ENCODE measurements at regions not wholly inside any gene's neighbourhood (a gene's known extent, or its start where the extent isn't known, plus 50 kb on each side); places are given as distances from the start of the nearest gene placed in this dataset.

DNA sequence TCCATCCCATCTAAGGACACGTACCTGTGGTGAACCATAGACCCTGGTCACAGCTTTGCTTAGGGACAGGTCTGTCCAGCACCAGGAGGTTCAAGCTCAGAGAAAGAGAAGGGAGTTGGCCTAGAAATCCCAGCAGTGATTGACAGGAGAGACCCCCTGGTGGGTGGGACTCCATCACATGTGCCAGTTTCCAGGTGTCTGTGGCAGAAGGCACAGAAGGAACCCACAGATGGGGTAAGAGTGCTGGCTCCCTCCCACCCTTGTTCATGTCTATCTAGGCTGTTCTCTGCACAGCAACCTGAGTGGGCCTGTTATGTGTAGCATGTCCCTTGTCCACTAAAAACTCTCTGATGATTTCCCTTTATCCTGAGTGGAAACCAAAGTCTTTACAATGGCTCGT lies 54.0 kb upstream of the GRB10 start:
- peak overlapping the region; percentile 73 to 85; a peak in 5 of 6 replicates for H3K27ac ChIP-seq
- POLR2A ChIA-PET, result no interaction called here
- FAIRE-seq (no peak), DNase-seq (ENCODE audit: low read depth in 1 of 2, low spot score in 1 of 2) (no peak), ATAC-seq (no peak)
- CTCF ChIA-PET, result interaction anchor here (1.0 to 2.6 kb wide), 3 partner anchors 9 to 231 kb away, joined by 3 to 7 read pairs (median 3); no protein-coding TSS in a partner anchor
- peaks cover 66% of the 10 kb centered on the region for H3K4me1 ChIP-seq
- no peak overlapping the region for H3K4me2 ChIP-seq
- no peak overlapping the region for H3K4me3 ChIP-seq
- WGBS (ENCODE audit: missing lambda C conversion rate), result 89% methylated on average over 2 of the region's 2 CpGs
- no peak for TF ChIP-seq RCOR1 (IDR thresholded peaks at IDR 0.05; ENCODE audit: low read depth, low read length)
- TF ChIP-seq RFX5 (IDR thresholded peaks at IDR 0.05), result no peak
- TF ChIP-seq, protein P1, sequence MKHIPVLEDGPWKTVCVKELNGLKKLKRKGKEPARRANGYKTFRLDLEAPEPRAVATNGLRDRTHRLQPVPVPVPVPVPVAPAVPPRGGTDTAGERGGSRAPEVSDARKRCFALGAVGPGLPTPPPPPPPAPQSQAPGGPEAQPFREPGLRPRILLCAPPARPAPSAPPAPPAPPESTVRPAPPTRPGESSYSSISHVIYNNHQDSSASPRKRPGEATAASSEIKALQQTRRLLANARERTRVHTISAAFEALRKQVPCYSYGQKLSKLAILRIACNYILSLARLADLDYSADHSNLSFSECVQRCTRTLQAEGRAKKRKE (CRISPR knock-in tag; IDR thresholded peaks at IDR 0.05; ENCODE audit: low read depth), result no peak
- no peak for TF ChIP-seq EHMT2 (IDR thresholded peaks at IDR 0.05; ENCODE audit: low read depth)
- no peak for TF ChIP-seq EP300 (IDR thresholded peaks at IDR 0.05)
- no peak for TF ChIP-seq TP53 (CRISPR knock-in tag; IDR thresholded peaks at IDR 0.05)
- TF ChIP-seq HOXB13 (CRISPR knock-in tag; IDR thresholded peaks at IDR 0.05; ENCODE audit: low read depth), result no peak
- TF ChIP-seq, protein P2, sequence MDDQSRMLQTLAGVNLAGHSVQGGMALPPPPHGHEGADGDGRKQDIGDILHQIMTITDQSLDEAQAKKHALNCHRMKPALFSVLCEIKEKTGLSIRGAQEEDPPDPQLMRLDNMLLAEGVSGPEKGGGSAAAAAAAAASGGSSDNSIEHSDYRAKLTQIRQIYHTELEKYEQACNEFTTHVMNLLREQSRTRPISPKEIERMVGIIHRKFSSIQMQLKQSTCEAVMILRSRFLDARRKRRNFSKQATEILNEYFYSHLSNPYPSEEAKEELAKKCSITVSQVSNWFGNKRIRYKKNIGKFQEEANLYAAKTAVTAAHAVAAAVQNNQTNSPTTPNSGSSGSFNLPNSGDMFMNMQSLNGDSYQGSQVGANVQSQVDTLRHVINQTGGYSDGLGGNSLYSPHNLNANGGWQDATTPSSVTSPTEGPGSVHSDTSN (IDR thresholded peaks at IDR 0.05), result no peak
- TF ChIP-seq JUNB (IDR thresholded peaks at IDR 0.05), result no peak
- no peak for TF ChIP-seq FOSL2 (IDR thresholded peaks at IDR 0.05)
- TF ChIP-seq FOSL2 (CRISPR knock-in tag; IDR thresholded peaks at IDR 0.05), result no peak
- no peak for TF ChIP-seq MYC (IDR thresholded peaks at IDR 0.05; ENCODE audit: borderline replicate concordance, low read length)
- TF ChIP-seq, protein P3, sequence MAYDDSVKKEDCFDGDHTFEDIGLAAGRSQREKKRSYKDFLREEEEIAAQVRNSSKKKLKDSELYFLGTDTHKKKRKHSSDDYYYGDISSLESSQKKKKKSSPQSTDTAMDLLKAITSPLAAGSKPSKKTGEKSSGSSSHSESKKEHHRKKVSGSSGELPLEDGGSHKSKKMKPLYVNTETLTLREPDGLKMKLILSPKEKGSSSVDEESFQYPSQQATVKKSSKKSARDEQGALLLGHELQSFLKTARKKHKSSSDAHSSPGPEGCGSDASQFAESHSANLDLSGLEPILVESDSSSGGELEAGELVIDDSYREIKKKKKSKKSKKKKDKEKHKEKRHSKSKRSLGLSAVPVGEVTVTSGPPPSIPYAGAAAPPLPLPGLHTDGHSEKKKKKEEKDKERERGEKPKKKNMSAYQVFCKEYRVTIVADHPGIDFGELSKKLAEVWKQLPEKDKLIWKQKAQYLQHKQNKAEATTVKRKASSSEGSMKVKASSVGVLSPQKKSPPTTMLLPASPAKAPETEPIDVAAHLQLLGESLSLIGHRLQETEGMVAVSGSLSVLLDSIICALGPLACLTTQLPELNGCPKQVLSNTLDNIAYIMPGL (CRISPR knock-in tag; IDR thresholded peaks at IDR 0.05; ENCODE audit: borderline replicate concordance), result no peak
- no peak for TF ChIP-seq ZSCAN20 (CRISPR knock-in tag; IDR thresholded peaks at IDR 0.05)
- TF ChIP-seq, protein P4, sequence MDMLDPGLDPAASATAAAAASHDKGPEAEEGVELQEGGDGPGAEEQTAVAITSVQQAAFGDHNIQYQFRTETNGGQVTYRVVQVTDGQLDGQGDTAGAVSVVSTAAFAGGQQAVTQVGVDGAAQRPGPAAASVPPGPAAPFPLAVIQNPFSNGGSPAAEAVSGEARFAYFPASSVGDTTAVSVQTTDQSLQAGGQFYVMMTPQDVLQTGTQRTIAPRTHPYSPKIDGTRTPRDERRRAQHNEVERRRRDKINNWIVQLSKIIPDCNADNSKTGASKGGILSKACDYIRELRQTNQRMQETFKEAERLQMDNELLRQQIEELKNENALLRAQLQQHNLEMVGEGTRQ (IDR thresholded peaks at IDR 0.05), result no peak
- TF ChIP-seq CEBPB (IDR thresholded peaks at IDR 0.05), result no peak
- no peaks in the 10 kb centered on the region for H3K9me3 ChIP-seq

DNA sequence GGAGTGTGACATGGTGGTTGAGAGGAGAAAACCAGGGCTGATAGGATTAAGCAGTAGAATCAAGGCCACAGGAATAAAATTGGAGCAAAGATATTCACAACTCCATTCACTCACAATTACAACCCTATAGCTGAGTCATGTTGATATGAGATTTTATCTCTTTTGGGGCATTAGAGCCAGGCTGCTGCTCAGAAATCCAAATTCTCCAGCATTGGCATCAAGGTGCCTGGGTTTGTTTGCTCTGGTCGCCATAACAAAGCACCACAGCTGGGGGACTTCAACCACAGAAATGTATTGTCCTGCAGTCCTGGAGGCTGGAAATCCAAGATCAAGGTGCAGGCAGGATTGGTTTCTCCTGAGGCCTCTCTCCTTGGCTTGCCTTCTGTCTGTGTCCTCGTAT lies 52.5 kb upstream of the GRB10 start:
- Histone ChIP-seq H3K4me1 (peaks cover 66% of the 10 kb centered on the region), H3K27ac (peak overlapping the region; percentile 19 to 85; a peak in 4 of 6 replicates)
- FAIRE-seq, result no peak

DNA sequence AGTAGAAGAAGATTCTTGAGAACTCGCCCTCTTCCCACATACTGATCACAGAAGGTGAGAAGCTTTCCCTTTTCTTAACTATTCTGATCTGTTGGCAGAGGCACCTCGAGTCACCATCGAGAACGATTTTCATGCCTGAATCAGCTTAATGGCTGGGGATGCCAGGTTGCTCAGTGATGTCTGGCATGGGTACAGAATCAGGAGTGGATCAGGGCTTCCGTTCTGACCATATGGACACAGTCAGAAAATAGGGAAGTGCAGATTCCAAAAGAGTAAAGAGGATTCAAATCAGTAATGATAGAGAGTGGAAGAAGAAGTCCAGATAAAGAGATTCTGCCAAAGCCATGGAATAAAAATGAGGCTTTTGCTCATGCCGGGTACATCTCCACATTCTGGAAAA lies 52.0 kb upstream of the GRB10 start:
- ChIA-PET CTCF (interaction anchor here (1.1 to 1.5 kb wide), 4 partner anchors 9 to 306 kb away, joined by 3 to 5 read pairs (median 3); no protein-coding TSS in a partner anchor), POLR2A (no interaction called here)
- WGBS (ENCODE audit: missing lambda C conversion rate), result 88% methylated on average over 6 of the region's 6 CpGs
- TF ChIP-seq, protein P5, sequence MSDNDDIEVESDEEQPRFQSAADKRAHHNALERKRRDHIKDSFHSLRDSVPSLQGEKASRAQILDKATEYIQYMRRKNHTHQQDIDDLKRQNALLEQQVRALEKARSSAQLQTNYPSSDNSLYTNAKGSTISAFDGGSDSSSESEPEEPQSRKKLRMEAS (IDR thresholded peaks at IDR 0.05), result no peak
- TF ChIP-seq JUNB (IDR thresholded peaks at IDR 0.05) (no peak), MAFK (IDR thresholded peaks at IDR 0.05; ENCODE audit: partially characterized antibody) (no peak), HOXB13 (CRISPR knock-in tag; IDR thresholded peaks at IDR 0.05; ENCODE audit: low read depth) (no peak), KDM5A (IDR thresholded peaks at IDR 0.05) (no peak), FOXS1 (CRISPR knock-in tag; IDR thresholded peaks at IDR 0.05) (no peak), ZFP36 (IDR thresholded peaks at IDR 0.05; ENCODE audit: borderline replicate concordance, partially characterized antibody) (no peak), BHLHE40 (IDR thresholded peaks at IDR 0.05; ENCODE audit: low read depth, low read length) (no peak), HEYL (CRISPR knock-in tag; IDR thresholded peaks at IDR 0.05) (no peak), CBX8 (IDR thresholded peaks at IDR 0.05) (no peak), RNF2 (IDR thresholded peaks at IDR 0.05; ENCODE audit: borderline replicate concordance, low read depth) (no peak), CEBPB (IDR thresholded peaks at IDR 0.05) (no peak), FOSL2 (IDR thresholded peaks at IDR 0.05) (no peak), FOSL2 (CRISPR knock-in tag; IDR thresholded peaks at IDR 0.05) (no peak), NR3C1 (IDR thresholded peaks at IDR 0.05) (no peak)
- TF ChIP-seq, protein P6, sequence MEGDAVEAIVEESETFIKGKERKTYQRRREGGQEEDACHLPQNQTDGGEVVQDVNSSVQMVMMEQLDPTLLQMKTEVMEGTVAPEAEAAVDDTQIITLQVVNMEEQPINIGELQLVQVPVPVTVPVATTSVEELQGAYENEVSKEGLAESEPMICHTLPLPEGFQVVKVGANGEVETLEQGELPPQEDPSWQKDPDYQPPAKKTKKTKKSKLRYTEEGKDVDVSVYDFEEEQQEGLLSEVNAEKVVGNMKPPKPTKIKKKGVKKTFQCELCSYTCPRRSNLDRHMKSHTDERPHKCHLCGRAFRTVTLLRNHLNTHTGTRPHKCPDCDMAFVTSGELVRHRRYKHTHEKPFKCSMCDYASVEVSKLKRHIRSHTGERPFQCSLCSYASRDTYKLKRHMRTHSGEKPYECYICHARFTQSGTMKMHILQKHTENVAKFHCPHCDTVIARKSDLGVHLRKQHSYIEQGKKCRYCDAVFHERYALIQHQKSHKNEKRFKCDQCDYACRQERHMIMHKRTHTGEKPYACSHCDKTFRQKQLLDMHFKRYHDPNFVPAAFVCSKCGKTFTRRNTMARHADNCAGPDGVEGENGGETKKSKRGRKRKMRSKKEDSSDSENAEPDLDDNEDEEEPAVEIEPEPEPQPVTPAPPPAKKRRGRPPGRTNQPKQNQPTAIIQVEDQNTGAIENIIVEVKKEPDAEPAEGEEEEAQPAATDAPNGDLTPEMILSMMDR (IDR thresholded peaks at IDR 0.05), result no peak
- TF ChIP-seq, protein P1 (CRISPR knock-in tag; IDR thresholded peaks at IDR 0.05; ENCODE audit: low read depth), result no peak

More for the DNA sequence above, 52.5 kb upstream of the GRB10 start:
- DNase-seq (ENCODE audit: low read depth in 1 of 2, low spot score in 1 of 2) (peak in 1 of 2 experiments; percentile 52), ATAC-seq (no peak; a peak in 1 of 6 replicates)
- TF ChIP-seq FOSB (CRISPR knock-in tag; IDR thresholded peaks at IDR 0.05) (no peak), GATA3 (IDR thresholded peaks at IDR 0.05; ENCODE audit: borderline replicate concordance) (peak; percentile 48; the same call in 1 of the 2 replicates)
- WGBS (ENCODE audit: missing lambda C conversion rate), result 84% methylated on average over 2 of the region's 2 CpGs
- no peaks in the 10 kb centered on the region for H3K9me3 ChIP-seq
- CTCF ChIA-PET, result interaction anchor here (1.4 to 1.5 kb wide), 3 partner anchors 10 to 306 kb away, joined by 3 to 5 read pairs (median 3); no protein-coding TSS in a partner anchor
- H3K4me3 ChIP-seq, result no peak overlapping the region
- POLR2A ChIA-PET, result no interaction called here
- no peak overlapping the region for H3K4me2 ChIP-seq

More for the DNA sequence above, 52.0 kb upstream of the GRB10 start:
- FAIRE-seq (no peak), DNase-seq (ENCODE audit: low read depth in 1 of 2, low spot score in 1 of 2) (no peak), ATAC-seq (no peak)
- peak overlapping the region; percentile 68 to 85; a peak in 4 of 6 replicates for H3K27ac ChIP-seq
- H3K4me2 ChIP-seq, result no peak overlapping the region
- H3K4me1 ChIP-seq, result peaks cover 62% of the 10 kb centered on the region
- H3K9me3 ChIP-seq, result no peaks in the 10 kb centered on the region
- H3K4me3 ChIP-seq, result no peak overlapping the region

Data from A549 (cell line).